ENCODE measurements at regions not wholly inside any gene's neighbourhood (a gene's known extent, or its start where the extent isn't known, plus 50 kb on each side); places are given as distances from the start of the nearest gene placed in this dataset.

- H3K27me3 ChIP-seq, result no peaks in the 10 kb centered on the region
- H3K4me1 ChIP-seq, result peaks cover 29 to 67% of the 10 kb centered on the region in 2 donors
- intact Hi-C loops (cut with DNase I), result no loop called here
- 7 to 18% methylated on average over 30 to 32 of the region's 32 CpGs for WGBS, 2 donors
- peak; percentile 96 for DNase-seq
- H3K9me3 ChIP-seq, result no peaks in the 10 kb centered on the region
- no peaks in the 10 kb centered on the region for H3K36me3 ChIP-seq
- H3K4me3 ChIP-seq (replicated peaks in 1 of 3), result no peak overlapping the region
- H3K27ac ChIP-seq, result peak overlapping the region; percentile 90 to 98 (median 94)
- TF ChIP-seq POLR2A (IDR thresholded peaks at IDR 0.05), result peak in 1 of 2 donors; percentile 66
- TF ChIP-seq, protein P1, sequence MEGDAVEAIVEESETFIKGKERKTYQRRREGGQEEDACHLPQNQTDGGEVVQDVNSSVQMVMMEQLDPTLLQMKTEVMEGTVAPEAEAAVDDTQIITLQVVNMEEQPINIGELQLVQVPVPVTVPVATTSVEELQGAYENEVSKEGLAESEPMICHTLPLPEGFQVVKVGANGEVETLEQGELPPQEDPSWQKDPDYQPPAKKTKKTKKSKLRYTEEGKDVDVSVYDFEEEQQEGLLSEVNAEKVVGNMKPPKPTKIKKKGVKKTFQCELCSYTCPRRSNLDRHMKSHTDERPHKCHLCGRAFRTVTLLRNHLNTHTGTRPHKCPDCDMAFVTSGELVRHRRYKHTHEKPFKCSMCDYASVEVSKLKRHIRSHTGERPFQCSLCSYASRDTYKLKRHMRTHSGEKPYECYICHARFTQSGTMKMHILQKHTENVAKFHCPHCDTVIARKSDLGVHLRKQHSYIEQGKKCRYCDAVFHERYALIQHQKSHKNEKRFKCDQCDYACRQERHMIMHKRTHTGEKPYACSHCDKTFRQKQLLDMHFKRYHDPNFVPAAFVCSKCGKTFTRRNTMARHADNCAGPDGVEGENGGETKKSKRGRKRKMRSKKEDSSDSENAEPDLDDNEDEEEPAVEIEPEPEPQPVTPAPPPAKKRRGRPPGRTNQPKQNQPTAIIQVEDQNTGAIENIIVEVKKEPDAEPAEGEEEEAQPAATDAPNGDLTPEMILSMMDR (IDR thresholded peaks at IDR 0.05), result no peak
These were observed 107.6 kb downstream of the ETS2 start for GRCh38 chr21:38913120-38913892.

DNA sequence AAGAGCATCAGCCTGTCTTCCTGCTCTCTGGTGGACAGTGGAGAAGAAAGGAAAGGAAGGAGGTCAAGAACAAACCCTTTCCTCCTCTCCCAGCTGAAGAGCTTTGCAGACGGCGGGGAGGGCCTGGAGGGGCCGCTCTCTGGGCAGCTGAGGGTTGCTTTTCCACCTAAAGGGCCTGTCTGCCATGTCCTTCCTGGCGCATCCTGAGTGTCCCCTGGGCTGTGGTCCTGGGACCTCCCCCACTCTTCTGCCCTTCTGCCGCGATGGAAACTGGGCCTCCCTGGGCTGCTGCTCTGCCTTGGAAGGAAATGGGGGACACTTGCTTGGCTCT is 107.0 kb downstream of the ETS2 start:
- intact Hi-C loops (cut with DNase I), result no loop called here
- Histone ChIP-seq H3K4me1 (peaks cover 31 to 73% of the 10 kb centered on the region in 2 donors), H3K27me3 (no peaks in the 10 kb centered on the region), H3K9me3 (no peaks in the 10 kb centered on the region), H3K27ac (peak overlapping the region; percentile 90 to 98 (median 94)), H3K4me3 (replicated peaks in 1 of 3) (no peak overlapping the region), H3K36me3 (no peaks in the 10 kb centered on the region)
- WGBS, 2 donors, result 28 to 32% methylated on average over 6 of the region's 6 CpGs
- DNase-seq, result no peak
- no peak for TF ChIP-seq POLR2A (IDR thresholded peaks at IDR 0.05)
- TF ChIP-seq, protein P1 (IDR thresholded peaks at IDR 0.05), result no peak

GRCh38 chr21:38912102-38912629 is 106.4 kb downstream of the ETS2 start:
- Histone ChIP-seq H3K4me3 (replicated peaks in 1 of 3) (no peak overlapping the region), H3K27me3 (no peaks in the 10 kb centered on the region), H3K36me3 (no peaks in the 10 kb centered on the region), H3K9me3 (no peaks in the 10 kb centered on the region), H3K27ac (peak overlapping the region; percentile 90 to 98 (median 94)), H3K4me1 (peaks cover 37 to 78% of the 10 kb centered on the region in 2 donors)
- WGBS, 2 donors, result 97% methylated on average over 7 of the region's 7 CpGs
- no peak for TF ChIP-seq POLR2A (IDR thresholded peaks at IDR 0.05)
- TF ChIP-seq, protein P1 (IDR thresholded peaks at IDR 0.05), result no peak
- no peak for DNase-seq
- intact Hi-C loops (cut with DNase I), result no loop called here

GRCh38 chr21:38911484-38912101 is 105.9 kb downstream of the ETS2 start:
- no peak overlapping the region for H3K4me3 ChIP-seq (replicated peaks in 1 of 3)
- peaks cover 42 to 84% of the 10 kb centered on the region in 2 donors for H3K4me1 ChIP-seq
- DNase-seq, result no peak
- no peaks in the 10 kb centered on the region for H3K36me3 ChIP-seq
- H3K9me3 ChIP-seq, result no peaks in the 10 kb centered on the region
- no peak for TF ChIP-seq POLR2A (IDR thresholded peaks at IDR 0.05)
- TF ChIP-seq, protein P1 (IDR thresholded peaks at IDR 0.05), result no peak
- no peaks in the 10 kb centered on the region for H3K27me3 ChIP-seq
- H3K27ac ChIP-seq, result peak overlapping the region in 2 of 3 donors; percentile 90 to 98
- 95% methylated on average over 3 of the region's 3 CpGs for WGBS, 2 donors
- intact Hi-C loops (cut with DNase I), result no loop called here
